ENCODE measurements at regions not wholly inside any gene's neighbourhood (a gene's known extent, or its start where the extent isn't known, plus 50 kb on each side); places are given as distances from the start of the nearest gene placed in this dataset.

GRCh38 chr13:80226645-80227044 lies 114.3 kb downstream of the SPRY2 start:
- no peak overlapping the region for H2BK5ac ChIP-seq (ENCODE audit: insufficient read length, low read length)
- no peak overlapping the region for H3K56ac ChIP-seq (ENCODE audit: insufficient read length, low read depth, low read length)
- H2AFZ ChIP-seq (ENCODE audit: low read length), result no peak overlapping the region
- H3K23ac ChIP-seq (ENCODE audit: insufficient read length, low read depth, low read length), result no peak overlapping the region
- no peaks in the 10 kb centered on the region for H4K20me1 ChIP-seq (ENCODE audit: control insufficient read depth, insufficient read depth, insufficient read length)
- no peak overlapping the region for H4K8ac ChIP-seq (replicated peaks; ENCODE audit: insufficient read length, low read depth, low read length)
- no peak for DNase-seq
- WGBS (ENCODE audit: extremely low coverage, insufficient read length, low lambda C conversion rate), result no CpG with 5 or more reads among the region's 2 CpGs
- H2AK5ac ChIP-seq (ENCODE audit: insufficient read length, low read length), result no peak overlapping the region
- H4K5ac ChIP-seq (ENCODE audit: insufficient read length, low read depth, low read length), result no peak overlapping the region
- H3K27ac Mint-ChIP-seq, result no peak overlapping the region
- H3K4me2 ChIP-seq (ENCODE audit: insufficient read depth, insufficient read length, low read length), result no peak overlapping the region
- H3K4me1 Mint-ChIP-seq, result peaks cover 0 to 2% of the 10 kb centered on the region in 2 experiments; a peak in 1 of 4 replicates
- H2BK120ac ChIP-seq (ENCODE audit: low read depth, low read length, poor library complexity, severe bottlenecking), result no peak overlapping the region
- TF ChIP-seq CTCF (conservative IDR thresholded peaks at IDR 0.05), result no peak
- H3K4me3 Mint-ChIP-seq, result no peak overlapping the region
- H3K79me1 ChIP-seq (ENCODE audit: insufficient read depth, low read depth, low read length, poor library complexity, severe bottlenecking), result no peaks in the 10 kb centered on the region
- no peak overlapping the region for H3T11ph ChIP-seq (ENCODE audit: low read length)
- no peak overlapping the region for H3K27ac ChIP-seq (ENCODE audit: insufficient read length, low read depth, low read length)
- peaks cover 0 to 4% of the 10 kb centered on the region in 2 experiments; a peak in 1 of 5 replicates for H3K9me3 Mint-ChIP-seq
- H3K27me3 ChIP-seq (ENCODE audit: insufficient read depth, low read length), result no peaks in the 10 kb centered on the region
- no peaks in the 10 kb centered on the region for H3K9me3 ChIP-seq (ENCODE audit: control insufficient read depth, low read depth, low read length)
- H3K27me3 Mint-ChIP-seq (ENCODE audit: low read depth), result no peaks in the 10 kb centered on the region; the same call in 1 of the 2 replicates
- H2BK15ac ChIP-seq (ENCODE audit: low read depth, low read length), result no peak overlapping the region
- no peak overlapping the region for H3K9ac ChIP-seq (ENCODE audit: extremely low read depth, insufficient read length, low read length)
- no peaks in the 10 kb centered on the region for H3K23me2 ChIP-seq (ENCODE audit: insufficient read length, low read depth, low read length, poor library complexity, severe bottlenecking)
- H3K4ac ChIP-seq (ENCODE audit: low read depth, low read length), result no peak overlapping the region
- no peaks in the 10 kb centered on the region for H3K79me2 ChIP-seq (ENCODE audit: insufficient read depth, low read length)
- H2BK12ac ChIP-seq (ENCODE audit: insufficient read length, low read depth, low read length), result no peak overlapping the region
- no peaks in the 10 kb centered on the region for H3K4me1 ChIP-seq (ENCODE audit: insufficient read depth, low read length)
- H3K36me3 Mint-ChIP-seq (ENCODE audit: insufficient read depth in 1 of 3, low read depth in 3 of 3), result peaks cover 2 to 4% (median 3%) of the 10 kb centered on the region in 3 experiments; a peak in 3 of 7 replicates
- H4K91ac ChIP-seq (ENCODE audit: insufficient read length, low read depth, low read length), result no peak overlapping the region
- H3K14ac ChIP-seq (ENCODE audit: insufficient read depth, low read length), result no peak overlapping the region
- H2BK20ac ChIP-seq (ENCODE audit: low read depth, low read length, poor library complexity, severe bottlenecking), result no peak overlapping the region
- no peak overlapping the region for H3K18ac ChIP-seq (ENCODE audit: insufficient read length, low read depth, low read length)
